ENCODE measurements at regions not wholly inside any gene's neighbourhood (a gene's known extent, or its start where the extent isn't known, plus 50 kb on each side); places are given as distances from the start of the nearest gene placed in this dataset.

GRCh38 chr2:13014783-13015182, 298.0 kb downstream of the TRIB2 start:
- Histone ChIP-seq H3K4me1 (ENCODE audit: control insufficient read depth, insufficient read depth, low read length) (no peaks in the 10 kb centered on the region), H3K9me3 (ENCODE audit: control insufficient read depth, insufficient read depth, low read depth, low read length) (no peaks in the 10 kb centered on the region), H3K27ac (ENCODE audit: extremely low read depth, low read depth, low read length) (no peak overlapping the region), H3K4me3 (ENCODE audit: low read depth, low read length) (no peak overlapping the region), H3K36me3 (ENCODE audit: control insufficient read depth in 2 of 2, insufficient read depth in 1 of 2, low read length in 2 of 2) (no peaks in the 10 kb centered on the region)
- TF ChIP-seq ZSCAN4 (tag by site-specific recombination; IDR thresholded peaks at IDR 0.05): no peak
- no peak for TF ChIP-seq ZFP3 (tag by site-specific recombination; IDR thresholded peaks at IDR 0.05; ENCODE audit: low read depth)
- TF ChIP-seq ZNF112 (tag by site-specific recombination; IDR thresholded peaks at IDR 0.05): no peak
- TF ChIP-seq ZNF416 (tag by site-specific recombination; IDR thresholded peaks at IDR 0.05): no peak
- TF ChIP-seq ZNF501 (tag by site-specific recombination; IDR thresholded peaks at IDR 0.05): no peak
- TF ChIP-seq, protein P1, sequence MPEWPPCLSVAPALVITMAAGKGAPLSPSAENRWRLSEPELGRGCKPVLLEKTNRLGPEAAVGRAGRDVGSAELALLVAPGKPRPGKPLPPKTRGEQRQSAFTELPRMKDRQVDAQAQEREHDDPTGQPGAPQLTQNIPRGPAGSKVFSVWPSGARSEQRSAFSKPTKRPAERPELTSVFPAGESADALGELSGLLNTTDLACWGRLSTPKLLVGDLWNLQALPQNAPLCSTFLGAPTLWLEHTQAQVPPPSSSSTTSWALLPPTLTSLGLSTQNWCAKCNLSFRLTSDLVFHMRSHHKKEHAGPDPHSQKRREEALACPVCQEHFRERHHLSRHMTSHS (tag by site-specific recombination; IDR thresholded peaks at IDR 0.05): no peak
- TF ChIP-seq HOXD13 (CRISPR knock-in tag; IDR thresholded peaks at IDR 0.05; ENCODE audit: borderline replicate concordance): no peak
- no peak for TF ChIP-seq REPIN1 (tag by site-specific recombination; IDR thresholded peaks at IDR 0.05; ENCODE audit: low read depth)
- TF ChIP-seq ZNF529 (tag by site-specific recombination; IDR thresholded peaks at IDR 0.05; ENCODE audit: insufficient replicate concordance): no peak
- TF ChIP-seq ZNF76 (tag by site-specific recombination; IDR thresholded peaks at IDR 0.05; ENCODE audit: borderline replicate concordance, low read depth): no peak
- no peak for TF ChIP-seq PRDM1 (tag by site-specific recombination; IDR thresholded peaks at IDR 0.05)
- TF ChIP-seq ZNF777 (tag by site-specific recombination; IDR thresholded peaks at IDR 0.05; ENCODE audit: borderline replicate concordance): no peak
- TF ChIP-seq SALL2 (tag by site-specific recombination; IDR thresholded peaks at IDR 0.05; ENCODE audit: borderline replicate concordance): no peak
- TF ChIP-seq ZNF518A (tag by site-specific recombination; conservative IDR thresholded peaks at IDR 0.05; ENCODE audit: low read depth): no peak
- CTCF ChIA-PET: interaction anchor here (0.7 to 1.6 kb wide), 2 partner anchors 8 to 319 kb away, joined by 3 to 5 read pairs; no protein-coding TSS in a partner anchor
- POLR2A ChIA-PET: no interaction called here

GRCh38 chr2:13015532-13016320, 299.0 kb downstream of the TRIB2 start:
- POLR2A ChIA-PET: no interaction called here
- Histone ChIP-seq H3K9me3 (ENCODE audit: control insufficient read depth, insufficient read depth, low read depth, low read length) (no peaks in the 10 kb centered on the region), H3K27ac (ENCODE audit: extremely low read depth, low read depth, low read length) (no peak overlapping the region), H3K36me3 (ENCODE audit: control insufficient read depth in 2 of 2, insufficient read depth in 1 of 2, low read length in 2 of 2) (no peaks in the 10 kb centered on the region), H3K4me3 (ENCODE audit: low read depth, low read length) (no peak overlapping the region), H3K4me1 (ENCODE audit: control insufficient read depth, insufficient read depth, low read length) (no peaks in the 10 kb centered on the region)
- TF ChIP-seq ZNF677 (tag by site-specific recombination; IDR thresholded peaks at IDR 0.05): no peak
- no peak for TF ChIP-seq ZNF18 (tag by site-specific recombination; IDR thresholded peaks at IDR 0.05)
- CTCF ChIA-PET: interaction anchor here (1.6 kb wide), 1 partner anchor 9 kb away, joined by 5 read pairs; no protein-coding TSS in a partner anchor
